ENCODE measurements at regions not wholly inside any gene's neighbourhood (a gene's known extent, or its start where the extent isn't known, plus 50 kb on each side); places are given as distances from the start of the nearest gene placed in this dataset.

GRCh38 chr18:6602365-6602764 lies 127.2 kb upstream of the ARHGAP28 start:
- TF ChIP-seq CTCF (conservative IDR thresholded peaks at IDR 0.05; ENCODE audit: low read length) (no peak), EZH2phosphoT487 (IDR thresholded peaks at IDR 0.05; ENCODE audit: borderline replicate concordance) (no peak)

Data from Loucy (cell line).